ENCODE measurements at regions not wholly inside any gene's neighbourhood (a gene's known extent, or its start where the extent isn't known, plus 50 kb on each side); places are given as distances from the start of the nearest gene placed in this dataset.

- H3K4me1 ChIP-seq (ENCODE audit: control insufficient read depth in 5 of 5, insufficient read depth in 5 of 5, low read length in 5 of 5), result peaks cover 0 to 12% (median 0%) of the 10 kb centered on the region in 5 donors
- no peak overlapping the region for H3K4me3 ChIP-seq
- no peak overlapping the region for H3K9ac ChIP-seq (ENCODE audit: insufficient read depth in 1 of 2, low read length in 2 of 2)
- no peak for TF ChIP-seq CTCF (IDR thresholded peaks at IDR 0.05; ENCODE audit: control extremely low read depth, extremely low read depth)
- no peak overlapping the region for H3K27ac ChIP-seq (ENCODE audit: low read depth in 1 of 2, low read length in 1 of 2)
- no peaks in the 10 kb centered on the region for H3K36me3 ChIP-seq (ENCODE audit: control insufficient read depth in 4 of 4, insufficient read depth in 4 of 4, low read length in 4 of 4)
- no peak for ATAC-seq (ENCODE audit: insufficient read depth, low FRiP score)
- no peak for DNase-seq
- no peaks in the 10 kb centered on the region for H3K9me3 ChIP-seq (ENCODE audit: control insufficient read depth in 4 of 4, insufficient read depth in 3 of 4, low read length in 3 of 4)
- no peaks in the 10 kb centered on the region for H3K27me3 ChIP-seq (ENCODE audit: control insufficient read depth in 3 of 3, insufficient read depth in 3 of 3, low read length in 2 of 3)
Observed at GRCh38 chr4:41321216-41321945, 64.7 kb downstream of the UCHL1 start.

GRCh38 chr4:41322617-41323016 is 65.9 kb downstream of the UCHL1 start:
- Histone ChIP-seq H3K27ac (ENCODE audit: low read depth in 1 of 2, low read length in 1 of 2) (no peak overlapping the region), H3K27me3 (ENCODE audit: control insufficient read depth in 3 of 3, insufficient read depth in 3 of 3, low read length in 2 of 3) (no peaks in the 10 kb centered on the region), H3K36me3 (ENCODE audit: control insufficient read depth in 4 of 4, insufficient read depth in 4 of 4, low read length in 4 of 4) (no peaks in the 10 kb centered on the region), H3K9me3 (ENCODE audit: control insufficient read depth in 4 of 4, insufficient read depth in 3 of 4, low read length in 3 of 4) (no peaks in the 10 kb centered on the region), H3K4me3 (no peak overlapping the region), H3K4me1 (ENCODE audit: control insufficient read depth in 5 of 5, insufficient read depth in 5 of 5, low read length in 5 of 5) (peaks cover 0 to 12% (median 0%) of the 10 kb centered on the region in 5 donors), H3K9ac (ENCODE audit: insufficient read depth in 1 of 2, low read length in 2 of 2) (no peak overlapping the region)
- 92 to 97% methylated on average over 4 of the region's 4 CpGs for WGBS, 2 donors
- DNase-seq (no peak), ATAC-seq (ENCODE audit: insufficient read depth, low FRiP score) (no peak)
- no peak for TF ChIP-seq CTCF (IDR thresholded peaks at IDR 0.05; ENCODE audit: control extremely low read depth, extremely low read depth)

GRCh38 chr4:41323179-41323578 is 66.5 kb downstream of the UCHL1 start:
- no peak overlapping the region for H3K27ac ChIP-seq (ENCODE audit: low read depth in 1 of 2, low read length in 1 of 2)
- peaks cover 0 to 12% (median 0%) of the 10 kb centered on the region in 5 donors for H3K4me1 ChIP-seq (ENCODE audit: control insufficient read depth in 5 of 5, insufficient read depth in 5 of 5, low read length in 5 of 5)
- H3K4me3 ChIP-seq, result no peak overlapping the region
- H3K9ac ChIP-seq (ENCODE audit: insufficient read depth in 1 of 2, low read length in 2 of 2), result no peak overlapping the region
- DNase-seq (no peak), ATAC-seq (ENCODE audit: insufficient read depth, low FRiP score) (no peak)
- H3K9me3 ChIP-seq (ENCODE audit: control insufficient read depth in 4 of 4, insufficient read depth in 3 of 4, low read length in 3 of 4), result no peaks in the 10 kb centered on the region
- 85 to 93% methylated on average over 1 of the region's 1 CpG for WGBS, 2 donors
- no peaks in the 10 kb centered on the region for H3K36me3 ChIP-seq (ENCODE audit: control insufficient read depth in 4 of 4, insufficient read depth in 4 of 4, low read length in 4 of 4)
- no peak for TF ChIP-seq CTCF (IDR thresholded peaks at IDR 0.05; ENCODE audit: control extremely low read depth, extremely low read depth)
- H3K27me3 ChIP-seq (ENCODE audit: control insufficient read depth in 3 of 3, insufficient read depth in 3 of 3, low read length in 2 of 3), result no peaks in the 10 kb centered on the region

- H3K4me1 ChIP-seq (ENCODE audit: control insufficient read depth in 5 of 5, insufficient read depth in 5 of 5, low read length in 5 of 5), result peaks cover 0 to 12% (median 0%) of the 10 kb centered on the region in 5 donors
- no peak overlapping the region for H3K4me3 ChIP-seq
- H3K36me3 ChIP-seq (ENCODE audit: control insufficient read depth in 4 of 4, insufficient read depth in 4 of 4, low read length in 4 of 4), result no peaks in the 10 kb centered on the region
- no peaks in the 10 kb centered on the region for H3K9me3 ChIP-seq (ENCODE audit: control insufficient read depth in 4 of 4, insufficient read depth in 3 of 4, low read length in 3 of 4)
- H3K9ac ChIP-seq (ENCODE audit: insufficient read depth in 1 of 2, low read length in 2 of 2), result no peak overlapping the region
- no peaks in the 10 kb centered on the region for H3K27me3 ChIP-seq (ENCODE audit: control insufficient read depth in 3 of 3, insufficient read depth in 3 of 3, low read length in 2 of 3)
- ATAC-seq (ENCODE audit: insufficient read depth, low FRiP score) (no peak), DNase-seq (no peak)
- no peak for TF ChIP-seq CTCF (IDR thresholded peaks at IDR 0.05; ENCODE audit: control extremely low read depth, extremely low read depth)
- WGBS, 2 donors, result 96 to 99% methylated on average over 2 of the region's 2 CpGs
- H3K27ac ChIP-seq (ENCODE audit: low read depth in 1 of 2, low read length in 1 of 2), result no peak overlapping the region
Observed at GRCh38 chr4:41323706-41324105, 67.0 kb downstream of the UCHL1 start.
